ENCODE measurements at regions not wholly inside any gene's neighbourhood (a gene's known extent, or its start where the extent isn't known, plus 50 kb on each side); places are given as distances from the start of the nearest gene placed in this dataset.

- DNase-seq = no peak
These were observed 264.7 kb downstream of the DLL1 start for GRCh38 chr6:170025935-170026750.

GRCh38 chr6:170025341-170025911, 265.5 kb downstream of the DLL1 start:
- no peak for DNase-seq

- DNase-seq = no peak
These were observed 265.9 kb downstream of the DLL1 start for GRCh38 chr6:170024940-170025339.

- no peak for DNase-seq
These were observed 267.0 kb downstream of the DLL1 start for GRCh38 chr6:170023620-170024521.

- no peak for DNase-seq
These were observed 267.9 kb downstream of the DLL1 start for GRCh38 chr6:170022827-170023619.

- DNase-seq = no peak
These were observed 268.6 kb downstream of the DLL1 start for GRCh38 chr6:170022291-170022722.

- no peak for DNase-seq
These were observed 269.3 kb downstream of the DLL1 start for GRCh38 chr6:170021579-170021978.

- no peak for DNase-seq
These were observed 268.6 kb downstream of the ERMARD start for GRCh38 chr6:170019818-170020583.

- no peak for DNase-seq
These were observed 267.8 kb downstream of the ERMARD start for GRCh38 chr6:170018936-170019817.

- no peak for DNase-seq
These were observed 267.1 kb downstream of the ERMARD start for GRCh38 chr6:170018422-170018935.

GRCh38 chr6:170017603-170018320, 266.3 kb downstream of the ERMARD start:
- no peak for DNase-seq

GRCh38 chr6:170013815-170014214, 262.4 kb downstream of the ERMARD start:
- DNase-seq = no peak

- no peak for DNase-seq
These were observed 260.6 kb downstream of the ERMARD start for GRCh38 chr6:170012037-170012330.

GRCh38 chr6:170011204-170012036, 260.0 kb downstream of the ERMARD start:
- DNase-seq = no peak

- DNase-seq = no peak
These were observed 259.3 kb downstream of the ERMARD start for GRCh38 chr6:170010665-170011203.

- no peak for DNase-seq
These were observed 256.9 kb downstream of the ERMARD start for GRCh38 chr6:170008294-170008785.

- DNase-seq = no peak
These were observed 256.3 kb downstream of the ERMARD start for GRCh38 chr6:170007468-170008293.
